IMR-90 (cell line): ENCODE measurements at regions not wholly inside any gene's neighbourhood (a gene's known extent, or its start where the extent isn't known, plus 50 kb on each side); places are given as distances from the start of the nearest gene placed in this dataset.
A peak's percentile ranks its signal among the peaks of the same experiment; 100 is the strongest.

Experiments used
- ATAC-seq: fragments of 200-7000 bp; cut with Tn5 transposase; 2 replicates; pipeline ENCODE4 v1.9.1; 2020; ENCODE audit warnings: low read depth, mild to moderate bottlenecking, moderate library complexity
- BruUV-seq: library from RNA; stranded (reverse); fragments of 400-500 nt; replicated peaks from 2 replicates; lab custom pipeline; 2021; lab: Mats Ljungman, UMichigan
- CTCF ChIA-PET: fragments of 300-600 bp; formaldehyde crosslinking; extraction: SDS; loops from one replicate; lab custom pipeline; 2021; ENCODE audit warnings: antibody characterized with exemption; lab: Yijun Ruan, JAX
- POLR2A ChIA-PET: fragments of 300-600 bp; sonication (Branson Sonifier 250); formaldehyde crosslinking; loops from one replicate; lab custom pipeline; 2022; ENCODE audit warnings: antibody characterized with exemption; ENCODE audit not compliant: unreplicated experiment; lab: Charles Lee
- DNase-seq: peaks from one replicate; pipeline ENCODE4 v3.0.0; 2013
- H2AFZ ChIP-seq: replicated peaks from 2 replicates; pipeline ENCODE3; 2013; ENCODE audit warnings: low read length, mild to moderate bottlenecking; ENCODE audit not compliant: poor library complexity
- H2AK5ac ChIP-seq: 2 replicates; pipeline ENCODE4 v1.6.1; 2013; ENCODE audit warnings: low read depth, low read length, inconsistent platforms
- H2AK9ac ChIP-seq: replicated peaks from 2 replicates; pipeline ENCODE3; 2013; ENCODE audit warnings: mild to moderate bottlenecking, low read depth, low read length, moderate library complexity; ENCODE audit not compliant: poor library complexity
- H2BK120ac ChIP-seq: 2 replicates; pipeline ENCODE4 v1.6.1; 2013; ENCODE audit warnings: low read depth, low read length, inconsistent platforms
- H2BK15ac ChIP-seq: 3 replicates; pipeline ENCODE4 v1.6.1; 2013; ENCODE audit warnings: low read depth, low read length, inconsistent platforms
- H2BK20ac ChIP-seq: 2 replicates; pipeline ENCODE4 v1.6.1; 2013; ENCODE audit warnings: low read depth, mild to moderate bottlenecking, inconsistent platforms, low read length, moderate library complexity
- H2BK5ac ChIP-seq: 2 replicates; pipeline ENCODE4 v1.6.1; 2013; ENCODE audit warnings: mild to moderate bottlenecking, low read depth, low read length, inconsistent platforms; ENCODE audit not compliant: poor library complexity, severe bottlenecking
- H3K14ac ChIP-seq: replicated peaks from 2 replicates; pipeline ENCODE4 v1.6.1; 2013; ENCODE audit warnings: low read depth, low read length, inconsistent platforms
- H3K18ac ChIP-seq: 2 replicates; pipeline ENCODE4 v1.6.1; 2013; ENCODE audit warnings: low read depth, low read length, control low read depth
- H3K23ac ChIP-seq: 2 replicates; pipeline ENCODE4 v1.6.1; 2013; ENCODE audit warnings: low read depth, low read length, inconsistent platforms
- H3K27ac ChIP-seq: 2 replicates; pipeline ENCODE4 v1.5.1; 2013; ENCODE audit warnings: mild to moderate bottlenecking, control low read depth, low read length; ENCODE audit not compliant: insufficient read depth
- H3K27me3 ChIP-seq: 2 replicates; pipeline ENCODE4 v1.6.1; 2013; ENCODE audit warnings: low read length; ENCODE audit not compliant: control insufficient read depth, insufficient read depth
- H3K36me3 ChIP-seq: 2 replicates; pipeline ENCODE4 v1.6.1; 2013; ENCODE audit warnings: low read length, mixed read lengths; ENCODE audit not compliant: control insufficient read depth, insufficient read depth
- H3K4ac ChIP-seq: 2 replicates; pipeline ENCODE4 v1.6.1; 2013; ENCODE audit warnings: low read depth, low read length, inconsistent platforms
- H3K4me1 ChIP-seq: 2 replicates; pipeline ENCODE4 v1.6.1; 2013; ENCODE audit warnings: low read length, mixed read lengths; ENCODE audit not compliant: control insufficient read depth, insufficient read depth
- H3K4me2 ChIP-seq: 2 replicates; pipeline ENCODE4 v1.6.1; 2013; ENCODE audit warnings: low read depth, mild to moderate bottlenecking, control low read depth, low read length, moderate library complexity
- H3K4me3 ChIP-seq: 2 replicates; pipeline ENCODE4 v1.5.1; 2013; ENCODE audit warnings: low read depth, mild to moderate bottlenecking, control low read depth, low read length, moderate library complexity; ENCODE audit not compliant: insufficient read depth
- H3K56ac ChIP-seq: 2 replicates; pipeline ENCODE4 v1.6.1; 2013; ENCODE audit warnings: low read length, inconsistent platforms; ENCODE audit not compliant: insufficient read depth; ENCODE audit errors: extremely low read depth
- H3K79me1 ChIP-seq, 2 experiments: 2 replicates each; pipeline ENCODE4 v1.6.1; 2013; ENCODE audit warnings: low read length in 2 of 2, inconsistent platforms in 1 of 2, low read depth in 1 of 2
- H3K9ac ChIP-seq: 2 replicates; pipeline ENCODE4 v1.6.1; 2013; ENCODE audit warnings: low read depth, low read length, control low read depth
- H3K9me1 ChIP-seq: 2 replicates; pipeline ENCODE4 v1.6.1; 2013; ENCODE audit warnings: low read length, inconsistent platforms; ENCODE audit not compliant: insufficient read depth
- H3K9me3 ChIP-seq: 2 replicates; pipeline ENCODE4 v1.6.1; 2013; ENCODE audit warnings: low read length; ENCODE audit not compliant: control insufficient read depth, insufficient read depth
- H4K20me1 ChIP-seq: 2 replicates; pipeline ENCODE4 v1.6.1; 2013; ENCODE audit warnings: low read length, inconsistent platforms; ENCODE audit not compliant: insufficient read depth
- H4K5ac ChIP-seq: 2 replicates; pipeline ENCODE4 v1.6.1; 2013; ENCODE audit warnings: mild to moderate bottlenecking, low read depth, low read length, control low read depth
- H4K8ac ChIP-seq, 2 experiments: 2 replicates each; pipeline ENCODE4 v1.6.1; 2013; ENCODE audit warnings: low read depth in 2 of 2, low read length in 2 of 2, control low read depth in 1 of 2, inconsistent platforms in 1 of 2
- H4K91ac ChIP-seq: 2 replicates; pipeline ENCODE4 v1.6.1; 2013; ENCODE audit warnings: low read depth, low read length, inconsistent platforms; ENCODE audit not compliant: insufficient read depth
- CEBPB ChIP-seq: IDR thresholded peaks from 2 replicates; pipeline ENCODE4 v1.6.1; 2012; ENCODE audit warnings: low read depth, low read length, improper control_type of control experiment
- CHD1 ChIP-seq: IDR thresholded peaks from 2 replicates; pipeline ENCODE4 v1.6.1; 2012; ENCODE audit warnings: low read depth, low read length, improper control_type of control experiment
- FOS ChIP-seq: fragments of 150-350 bp; IDR thresholded peaks from 2 replicates; pipeline ENCODE4 v1.6.1; 2016; ENCODE audit warnings: low read depth, low read length
- MAFK ChIP-seq: IDR thresholded peaks from 2 replicates; pipeline ENCODE4 v1.6.1; 2012; ENCODE audit warnings: low read depth, low read length, improper control_type of control experiment
- MAZ ChIP-seq: IDR thresholded peaks from 2 replicates; pipeline ENCODE4 v1.6.1; 2012; ENCODE audit warnings: low read depth, mild to moderate bottlenecking, low read length, improper control_type of control experiment, moderate library complexity, borderline replicate concordance
- MXI1 ChIP-seq: IDR thresholded peaks from 2 replicates; pipeline ENCODE4 v1.6.1; 2012; ENCODE audit warnings: low read depth, mild to moderate bottlenecking, low read length, moderate library complexity, borderline replicate concordance
- NFE2L2 ChIP-seq: fragments of 150-350 bp; IDR thresholded peaks from 2 replicates; pipeline ENCODE4 v1.6.1; 2016; ENCODE audit warnings: low read depth, mild to moderate bottlenecking, low read length
- POLR2A ChIP-seq: IDR thresholded peaks from 2 replicates; pipeline ENCODE4 v1.6.1; 2012; ENCODE audit warnings: mild to moderate bottlenecking, low read depth, low read length
- RAD21 ChIP-seq: IDR thresholded peaks from 2 replicates; pipeline ENCODE4 v1.6.1; 2012; ENCODE audit warnings: low read length, improper control_type of control experiment
- RCOR1 ChIP-seq: IDR thresholded peaks from 2 replicates; pipeline ENCODE4 v1.6.1; 2012; ENCODE audit warnings: mild to moderate bottlenecking, low read length, improper control_type of control experiment; ENCODE audit not compliant: insufficient replicate concordance
- WGBS, 2 experiments: methylation state at CpG; one replicate each; pipeline versions ENCODE4 v1.1.5 to v1.1.7; 2013; ENCODE audit warnings: missing lambda C conversion rate in 2 of 2; ENCODE audit not compliant: insufficient read length in 1 of 2; ENCODE audit errors: extremely low coverage in 2 of 2; 5-methylcytosine and 5-hydroxymethylcytosine counted together
- dilution Hi-C: fragments of 300-500 bp; cut with HindIII; formaldehyde crosslinking; loops from one replicate; pipeline ENCODE4 v1.14.3; 2018; ENCODE audit warnings: low sequenced_read_pairs; ENCODE audit not compliant: unreplicated experiment
- in situ Hi-C: fragments of 300-500 bp; cut with MboI; formaldehyde crosslinking; loops from 3 replicates; pipeline ENCODE4 v1.14.3; 2019; ENCODE audit warnings: low sequenced_read_pairs, inconsistent platforms, mixed read lengths
- intact Hi-C: fragments of 100-400 bp; cut with micrococcal nuclease; formaldehyde crosslinking; loops from 2 replicates; pipeline ENCODE4 v1.10.0; 2022
- TF ChIP-seq, protein P1 (sequence below): fragments of 150-350 bp; IDR thresholded peaks from 2 replicates; pipeline ENCODE4 v1.6.1; 2016; ENCODE audit warnings: low read depth, mild to moderate bottlenecking, low read length, moderate library complexity, borderline replicate concordance

GRCh38 chr18:59041296-59041695 lies 98.4 kb upstream of the SEC11C start:
- no peaks in the 10 kb centered on the region; the same call in 1 of the 2 replicates for H3K9me1 ChIP-seq
- no peaks in the 10 kb centered on the region for H3K79me1 ChIP-seq
- in situ Hi-C loops = no loop called here
- intact Hi-C loops = no loop called here
- H3K56ac ChIP-seq = no peak overlapping the region
- H4K8ac ChIP-seq = no peak overlapping the region
- H3K4ac ChIP-seq = no peak overlapping the region
- no peak overlapping the region for H2BK5ac ChIP-seq
- no peak overlapping the region for H4K91ac ChIP-seq
- no peak overlapping the region for H3K23ac ChIP-seq
- no peak overlapping the region for H3K4me2 ChIP-seq
- ATAC-seq (no peak), DNase-seq (no peak)
- H4K20me1 ChIP-seq = no peaks in the 10 kb centered on the region
- no peak for TF ChIP-seq RAD21
- TF ChIP-seq MAFK = no peak
- TF ChIP-seq CEBPB = no peak
- TF ChIP-seq MAZ = no peak
- TF ChIP-seq NFE2L2 = no peak
- no peak for TF ChIP-seq CHD1
- TF ChIP-seq FOS = no peak
- TF ChIP-seq MXI1 = no peak
- TF ChIP-seq, protein P1, sequence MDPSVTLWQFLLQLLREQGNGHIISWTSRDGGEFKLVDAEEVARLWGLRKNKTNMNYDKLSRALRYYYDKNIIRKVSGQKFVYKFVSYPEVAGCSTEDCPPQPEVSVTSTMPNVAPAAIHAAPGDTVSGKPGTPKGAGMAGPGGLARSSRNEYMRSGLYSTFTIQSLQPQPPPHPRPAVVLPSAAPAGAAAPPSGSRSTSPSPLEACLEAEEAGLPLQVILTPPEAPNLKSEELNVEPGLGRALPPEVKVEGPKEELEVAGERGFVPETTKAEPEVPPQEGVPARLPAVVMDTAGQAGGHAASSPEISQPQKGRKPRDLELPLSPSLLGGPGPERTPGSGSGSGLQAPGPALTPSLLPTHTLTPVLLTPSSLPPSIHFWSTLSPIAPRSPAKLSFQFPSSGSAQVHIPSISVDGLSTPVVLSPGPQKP = no peak
- no peak for TF ChIP-seq POLR2A
- TF ChIP-seq RCOR1 = no peak
- H3K27me3 ChIP-seq = no peaks in the 10 kb centered on the region
- dilution Hi-C loops = no loop called here
- no peak overlapping the region for H3K9ac ChIP-seq
- POLR2A ChIA-PET = no interaction called here
- no peak overlapping the region for H2AK9ac ChIP-seq
- H3K27ac ChIP-seq = no peak overlapping the region
- H2AK5ac ChIP-seq = no peak overlapping the region
- H2BK20ac ChIP-seq = no peak overlapping the region
- H2BK120ac ChIP-seq = no peak overlapping the region
- H3K36me3 ChIP-seq = no peaks in the 10 kb centered on the region
- no peak overlapping the region for H3K14ac ChIP-seq
- CTCF ChIA-PET = no interaction called here
- H3K18ac ChIP-seq = no peak overlapping the region
- BruUV-seq = no TSS peak
- no peak overlapping the region for H3K4me3 ChIP-seq
- peaks cover 3% of the 10 kb centered on the region; the same call in 1 of the 2 replicates for H3K4me1 ChIP-seq
- no peak overlapping the region for H2BK15ac ChIP-seq
- peak overlapping the region; percentile 48 for H2AFZ ChIP-seq
- no peak overlapping the region for H4K5ac ChIP-seq
- no CpG with 5 or more reads among the region's 6 CpGs for WGBS, 2 experiments
- no peaks in the 10 kb centered on the region for H3K9me3 ChIP-seq
